ENCODE measurements at regions not wholly inside any gene's neighbourhood (a gene's known extent, or its start where the extent isn't known, plus 50 kb on each side); places are given as distances from the start of the nearest gene placed in this dataset.

DNA sequence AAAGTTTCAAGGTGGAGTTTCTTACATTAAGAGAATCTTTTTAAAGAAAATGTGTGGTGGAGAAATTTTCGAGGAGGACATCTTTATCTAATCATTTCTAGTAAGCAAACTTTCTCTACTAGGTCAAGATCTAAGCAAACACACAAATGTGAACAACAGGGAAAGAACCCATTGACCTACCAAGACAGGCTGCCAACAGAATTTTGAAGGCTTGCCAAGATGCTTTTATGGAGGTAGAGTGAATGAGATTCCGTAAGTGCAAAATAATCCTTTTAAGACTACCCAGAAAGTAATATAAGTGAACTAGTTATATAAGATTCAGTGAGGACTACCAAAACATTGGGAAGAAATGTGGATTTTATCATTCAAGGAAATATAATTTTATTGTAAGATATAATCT lies 357.1 kb upstream of the PDE3A start:
- TF ChIP-seq, protein P1, sequence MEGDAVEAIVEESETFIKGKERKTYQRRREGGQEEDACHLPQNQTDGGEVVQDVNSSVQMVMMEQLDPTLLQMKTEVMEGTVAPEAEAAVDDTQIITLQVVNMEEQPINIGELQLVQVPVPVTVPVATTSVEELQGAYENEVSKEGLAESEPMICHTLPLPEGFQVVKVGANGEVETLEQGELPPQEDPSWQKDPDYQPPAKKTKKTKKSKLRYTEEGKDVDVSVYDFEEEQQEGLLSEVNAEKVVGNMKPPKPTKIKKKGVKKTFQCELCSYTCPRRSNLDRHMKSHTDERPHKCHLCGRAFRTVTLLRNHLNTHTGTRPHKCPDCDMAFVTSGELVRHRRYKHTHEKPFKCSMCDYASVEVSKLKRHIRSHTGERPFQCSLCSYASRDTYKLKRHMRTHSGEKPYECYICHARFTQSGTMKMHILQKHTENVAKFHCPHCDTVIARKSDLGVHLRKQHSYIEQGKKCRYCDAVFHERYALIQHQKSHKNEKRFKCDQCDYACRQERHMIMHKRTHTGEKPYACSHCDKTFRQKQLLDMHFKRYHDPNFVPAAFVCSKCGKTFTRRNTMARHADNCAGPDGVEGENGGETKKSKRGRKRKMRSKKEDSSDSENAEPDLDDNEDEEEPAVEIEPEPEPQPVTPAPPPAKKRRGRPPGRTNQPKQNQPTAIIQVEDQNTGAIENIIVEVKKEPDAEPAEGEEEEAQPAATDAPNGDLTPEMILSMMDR (conservative IDR thresholded peaks at IDR 0.05; ENCODE audit: low read length) = no peak
- TF ChIP-seq EZH2phosphoT487 (IDR thresholded peaks at IDR 0.05; ENCODE audit: borderline replicate concordance) = no peak
